HL-60 (cell line): ENCODE measurements at regions not wholly inside any gene's neighbourhood (a gene's known extent, or its start where the extent isn't known, plus 50 kb on each side); places are given as distances from the start of the nearest gene placed in this dataset.

Experiments used
- DNase-seq, 2 experiments: peaks; one replicate each; pipeline ENCODE4 v3.0.0-alpha.2; 2010 to 2020; ENCODE audit warnings: low read depth in 1 of 2, low spot score in 1 of 2
- H3K27ac ChIP-seq: fragments of 250-450 bp; sonication (Bioruptor Pico); replicated peaks from 2 replicates; pipeline ENCODE4 v1.5.1; 2020; ENCODE audit warnings: mild to moderate bottlenecking, moderate library complexity
- H3K27me3 ChIP-seq: fragments of 250-450 bp; sonication (Bioruptor Pico); 2 replicates; pipeline ENCODE4 v1.5.1; 2021; ENCODE audit warnings: mild to moderate bottlenecking, moderate library complexity; ENCODE audit not compliant: insufficient read depth, poor library complexity, severe bottlenecking
- H3K4me3 ChIP-seq: replicated peaks from 2 replicates; pipeline ENCODE4 v1.5.1; 2011; ENCODE audit warnings: mild to moderate bottlenecking, control low read depth, low read length; ENCODE audit not compliant: insufficient read depth
- GABPA ChIP-seq: IDR thresholded peaks from 2 replicates; pipeline ENCODE4 v1.6.1; 2012; ENCODE audit warnings: low read depth
- POLR2AphosphoS5 ChIP-seq: IDR thresholded peaks from 2 replicates; pipeline ENCODE4 v1.6.1; 2012; ENCODE audit warnings: low read depth
- REST ChIP-seq: IDR thresholded peaks from 2 replicates; pipeline ENCODE4 v1.6.1; 2012; ENCODE audit warnings: low read depth; ENCODE audit not compliant: insufficient replicate concordance
- SPI1 ChIP-seq: IDR thresholded peaks from 2 replicates; pipeline ENCODE4 v1.6.1; 2012; ENCODE audit warnings: low read depth, mild to moderate bottlenecking, borderline replicate concordance
- TF ChIP-seq, protein P1 (sequence below): IDR thresholded peaks from one replicate; pipeline ENCODE4 v1.5.1; 2011; ENCODE audit warnings: low read length, control low read depth, inconsistent platforms; ENCODE audit not compliant: insufficient read depth

DNA sequence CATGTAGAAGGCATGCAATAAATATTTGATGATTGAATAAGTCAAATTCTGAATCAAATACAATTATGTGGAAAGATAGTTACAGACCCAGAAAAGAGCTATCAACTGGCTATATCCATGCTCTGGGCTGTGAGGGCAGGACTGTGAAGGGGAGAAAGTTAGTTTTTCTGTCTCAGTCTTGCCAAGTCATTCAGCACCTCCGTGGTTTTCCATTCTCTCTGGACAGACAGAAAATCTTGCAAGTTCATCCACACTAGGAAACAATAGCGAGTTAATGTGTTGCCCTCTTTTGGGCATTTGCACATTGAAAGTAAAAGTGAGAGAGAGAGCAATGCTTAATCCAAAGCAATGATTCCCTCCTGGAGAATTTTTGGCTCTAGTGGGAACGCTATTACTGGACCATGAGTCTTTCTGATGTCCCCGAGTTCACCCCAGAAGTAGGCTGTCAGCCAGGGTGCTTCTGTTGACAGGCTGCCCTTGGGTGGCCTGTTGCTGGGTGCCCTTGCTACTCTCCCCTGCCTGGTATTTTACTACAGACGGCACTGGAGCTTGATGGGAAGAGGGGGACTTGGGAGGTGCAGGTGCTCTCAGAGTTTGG lies 238.3 kb downstream of the LOXHD1 start:
- H3K27me3 ChIP-seq: no peaks in the 10 kb centered on the region
- DNase-seq: no peak
- no peak for TF ChIP-seq REST
- no peak for TF ChIP-seq POLR2AphosphoS5
- H3K27ac ChIP-seq: no peak overlapping the region
- H3K4me3 ChIP-seq: no peak overlapping the region

- no peak for DNase-seq
- H3K27ac ChIP-seq: no peak overlapping the region
- TF ChIP-seq, protein P1, sequence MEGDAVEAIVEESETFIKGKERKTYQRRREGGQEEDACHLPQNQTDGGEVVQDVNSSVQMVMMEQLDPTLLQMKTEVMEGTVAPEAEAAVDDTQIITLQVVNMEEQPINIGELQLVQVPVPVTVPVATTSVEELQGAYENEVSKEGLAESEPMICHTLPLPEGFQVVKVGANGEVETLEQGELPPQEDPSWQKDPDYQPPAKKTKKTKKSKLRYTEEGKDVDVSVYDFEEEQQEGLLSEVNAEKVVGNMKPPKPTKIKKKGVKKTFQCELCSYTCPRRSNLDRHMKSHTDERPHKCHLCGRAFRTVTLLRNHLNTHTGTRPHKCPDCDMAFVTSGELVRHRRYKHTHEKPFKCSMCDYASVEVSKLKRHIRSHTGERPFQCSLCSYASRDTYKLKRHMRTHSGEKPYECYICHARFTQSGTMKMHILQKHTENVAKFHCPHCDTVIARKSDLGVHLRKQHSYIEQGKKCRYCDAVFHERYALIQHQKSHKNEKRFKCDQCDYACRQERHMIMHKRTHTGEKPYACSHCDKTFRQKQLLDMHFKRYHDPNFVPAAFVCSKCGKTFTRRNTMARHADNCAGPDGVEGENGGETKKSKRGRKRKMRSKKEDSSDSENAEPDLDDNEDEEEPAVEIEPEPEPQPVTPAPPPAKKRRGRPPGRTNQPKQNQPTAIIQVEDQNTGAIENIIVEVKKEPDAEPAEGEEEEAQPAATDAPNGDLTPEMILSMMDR: no peak
- no peak for TF ChIP-seq POLR2AphosphoS5
- no peak for TF ChIP-seq GABPA
- no peak for TF ChIP-seq SPI1
- no peak for TF ChIP-seq REST
- H3K27me3 ChIP-seq: no peaks in the 10 kb centered on the region
- H3K4me3 ChIP-seq: no peak overlapping the region
These were observed 237.5 kb downstream of the LOXHD1 start for GRCh38 chr18:46419391-46420141.

DNA sequence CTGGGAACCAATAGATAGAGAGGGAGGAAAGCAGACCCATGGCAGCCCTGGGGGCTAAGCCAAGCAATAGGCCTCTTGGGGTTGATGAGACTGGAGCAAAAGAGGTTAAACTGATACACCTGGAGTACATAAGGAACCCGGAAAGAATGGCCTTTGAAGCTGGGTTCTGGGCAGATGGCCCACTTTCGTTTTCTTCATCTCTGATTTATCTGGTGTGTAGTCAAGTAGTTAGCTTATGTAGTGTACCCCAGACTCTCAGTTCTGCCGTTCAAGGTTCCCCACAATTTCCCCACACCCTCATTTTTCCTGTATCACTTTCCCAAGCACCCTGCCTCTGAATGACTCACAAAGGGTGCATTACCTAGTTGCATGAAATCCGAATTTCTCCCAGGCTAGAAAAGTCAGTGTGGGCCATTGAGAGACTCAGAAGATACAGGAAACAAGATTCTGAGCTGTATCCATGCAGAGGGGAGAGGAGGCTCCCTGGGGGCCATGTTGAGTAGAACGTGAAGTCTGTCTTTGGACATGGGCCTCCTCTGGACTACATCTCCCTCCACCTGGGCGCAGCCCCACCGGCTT lies 235.0 kb downstream of the LOXHD1 start:
- Histone ChIP-seq H3K27me3 (no peaks in the 10 kb centered on the region), H3K4me3 (no peak overlapping the region), H3K27ac (no peak overlapping the region)
- TF ChIP-seq REST (no peak), SPI1 (no peak)
- no peak for DNase-seq

DNA sequence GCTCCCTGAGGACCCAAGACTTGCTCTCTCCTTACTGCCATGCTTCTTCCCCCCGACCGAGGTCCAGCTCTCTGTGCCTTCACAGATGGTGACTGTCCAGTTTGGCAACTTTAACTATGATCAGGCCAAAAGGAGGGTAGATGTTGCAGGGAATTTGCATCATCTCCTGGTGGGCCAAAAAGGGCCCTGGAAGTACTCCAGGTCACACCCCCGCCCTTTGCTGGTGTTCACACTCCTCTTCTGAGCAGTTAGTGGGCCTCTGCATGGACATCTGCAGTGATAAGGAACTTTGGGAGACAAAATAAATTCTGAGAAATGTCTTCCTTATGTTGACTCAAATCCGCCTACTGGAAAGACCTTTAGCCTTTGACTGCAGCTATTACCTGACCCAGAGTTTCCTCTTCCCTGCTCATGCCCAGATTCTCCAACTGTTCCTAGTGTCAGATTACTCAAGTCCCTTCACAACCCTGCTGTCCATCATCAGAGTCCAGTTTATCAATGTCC lies 234.4 kb downstream of the LOXHD1 start:
- Histone ChIP-seq H3K4me3 (no peak overlapping the region), H3K27ac (no peak overlapping the region), H3K27me3 (no peaks in the 10 kb centered on the region)
- DNase-seq: no peak
- TF ChIP-seq GABPA: no peak
- TF ChIP-seq SPI1: no peak
- TF ChIP-seq REST: no peak
- TF ChIP-seq, protein P1: no peak
- TF ChIP-seq POLR2AphosphoS5: no peak
